ENCODE measurements at regions not wholly inside any gene's neighbourhood (a gene's known extent, or its start where the extent isn't known, plus 50 kb on each side); places are given as distances from the start of the nearest gene placed in this dataset.
"Not testable (repeated sequence)": the region's sequence is repeated elsewhere in the genome, so short reads cannot be mapped to it uniquely, and the experiment has no call there.

GRCh38 chr5:124796495-124796894 lies 50.1 kb upstream of the ZNF608 start:
- no peak for DNase-seq

GRCh38 chr5:124797665-124798087 lies 51.2 kb upstream of the ZNF608 start:
- DNase-seq: no peak

GRCh38 chr5:124798890-124799289 lies 52.5 kb upstream of the ZNF608 start:
- DNase-seq: no peak

GRCh38 chr5:124801551-124801950 lies 55.1 kb upstream of the ZNF608 start:
- DNase-seq: no peak

GRCh38 chr5:124803617-124804323 lies 57.3 kb upstream of the ZNF608 start:
- DNase-seq: no peak

- no peak for DNase-seq
These were observed 59.6 kb upstream of the ZNF608 start for GRCh38 chr5:124806026-124806372.

GRCh38 chr5:124806373-124807077 lies 60.1 kb upstream of the ZNF608 start:
- DNase-seq: no peak

- DNase-seq: no peak
These were observed 62.4 kb upstream of the ZNF608 start for GRCh38 chr5:124808842-124809268.

GRCh38 chr5:124810396-124811006 lies 64.1 kb upstream of the ZNF608 start:
- no peak for DNase-seq

- DNase-seq: no peak
These were observed 66.4 kb upstream of the ZNF608 start for GRCh38 chr5:124812771-124813358.

GRCh38 chr5:124816381-124816780 lies 69.9 kb upstream of the ZNF608 start:
- no peak for DNase-seq

- DNase-seq: no peak
These were observed 72.8 kb upstream of the ZNF608 start for GRCh38 chr5:124819201-124819600.

GRCh38 chr5:124822647-124823046 lies 76.2 kb upstream of the ZNF608 start:
- no peak for DNase-seq

- DNase-seq: no peak
These were observed 76.9 kb upstream of the ZNF608 start for GRCh38 chr5:124823380-124823779.

GRCh38 chr5:124824637-124825158 lies 78.3 kb upstream of the ZNF608 start:
- DNase-seq: no peak

GRCh38 chr5:124825250-124825982 lies 79.0 kb upstream of the ZNF608 start:
- no peak for DNase-seq

- DNase-seq: no peak
These were observed 79.5 kb upstream of the ZNF608 start for GRCh38 chr5:124825983-124826337.

GRCh38 chr5:124828731-124829234 lies 82.3 kb upstream of the ZNF608 start:
- DNase-seq: no peak

- DNase-seq: no peak
These were observed 85.3 kb upstream of the ZNF608 start for GRCh38 chr5:124831687-124832240.

GRCh38 chr5:124832510-124832909 lies 86.1 kb upstream of the ZNF608 start:
- DNase-seq: no peak

- not testable (repeated sequence) for DNase-seq
These were observed 89.9 kb upstream of the ZNF608 start for GRCh38 chr5:124836314-124836713.

GRCh38 chr5:124839371-124839998 lies 93.0 kb upstream of the ZNF608 start:
- no peak for DNase-seq

Measured in activated CD4-positive, CD25-positive, alpha-beta regulatory T cell treated with anti-CD3 and anti-CD28 coated beads, Interleukin-2, amount 50 U/mL, for 72 hours (primary cell).